Body of pancreas (tissue), 4 donors: ENCODE measurements at regions not wholly inside any gene's neighbourhood (a gene's known extent, or its start where the extent isn't known, plus 50 kb on each side); places are given as distances from the start of the nearest gene placed in this dataset.

Experiments
- POLR2A ChIP-seq, 3 donors: fragments of 450-650 bp; IDR thresholded peaks; one replicate each; pipeline ENCODE4 v1.6.1; 2016; ENCODE audit warnings: antibody characterized with exemption in 3 of 3, mild to moderate bottlenecking in 2 of 3
- TF ChIP-seq, protein P1 (sequence below), 7 experiments: fragments of 450-650 bp in 4 of 7; fragments of 200-600 bp in 3 of 7; sonication (generic) in 3 of 7; IDR thresholded peaks; one replicate each; pipeline ENCODE4 v1.5.1; 2016 to 2019; ENCODE audit warnings: antibody characterized with exemption in 7 of 7

- no peak for TF ChIP-seq POLR2A (IDR thresholded peaks at IDR 0.05)
- TF ChIP-seq, protein P1, sequence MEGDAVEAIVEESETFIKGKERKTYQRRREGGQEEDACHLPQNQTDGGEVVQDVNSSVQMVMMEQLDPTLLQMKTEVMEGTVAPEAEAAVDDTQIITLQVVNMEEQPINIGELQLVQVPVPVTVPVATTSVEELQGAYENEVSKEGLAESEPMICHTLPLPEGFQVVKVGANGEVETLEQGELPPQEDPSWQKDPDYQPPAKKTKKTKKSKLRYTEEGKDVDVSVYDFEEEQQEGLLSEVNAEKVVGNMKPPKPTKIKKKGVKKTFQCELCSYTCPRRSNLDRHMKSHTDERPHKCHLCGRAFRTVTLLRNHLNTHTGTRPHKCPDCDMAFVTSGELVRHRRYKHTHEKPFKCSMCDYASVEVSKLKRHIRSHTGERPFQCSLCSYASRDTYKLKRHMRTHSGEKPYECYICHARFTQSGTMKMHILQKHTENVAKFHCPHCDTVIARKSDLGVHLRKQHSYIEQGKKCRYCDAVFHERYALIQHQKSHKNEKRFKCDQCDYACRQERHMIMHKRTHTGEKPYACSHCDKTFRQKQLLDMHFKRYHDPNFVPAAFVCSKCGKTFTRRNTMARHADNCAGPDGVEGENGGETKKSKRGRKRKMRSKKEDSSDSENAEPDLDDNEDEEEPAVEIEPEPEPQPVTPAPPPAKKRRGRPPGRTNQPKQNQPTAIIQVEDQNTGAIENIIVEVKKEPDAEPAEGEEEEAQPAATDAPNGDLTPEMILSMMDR (IDR thresholded peaks at IDR 0.05): no peak
Measured at GRCh38 chr12:38156497-38157245, 159.9 kb upstream of the ALG10B start.
